HCT116 (cell line): ENCODE measurements at regions not wholly inside any gene's neighbourhood (a gene's known extent, or its start where the extent isn't known, plus 50 kb on each side); places are given as distances from the start of the nearest gene placed in this dataset.

Experiments
- ATAC-seq: fragments of 200-7000 bp; cut with Tn5 transposase; 2 replicates; pipeline ENCODE4 v1.9.1; 2020; ENCODE audit warnings: mild to moderate bottlenecking, moderate library complexity
- BruUV-seq: library from RNA; stranded (reverse); fragments of 400-500 nt; replicated peaks from 2 replicates; lab custom pipeline; 2021; lab: Mats Ljungman, UMichigan
- CTCF ChIA-PET: fragments of 300-600 bp; sonication (Branson Sonifier 250); formaldehyde crosslinking; loops from one replicate; lab custom pipeline; 2021; ENCODE audit warnings: antibody characterized with exemption; lab: Charles Lee
- POLR2A ChIA-PET: fragments of 300-600, 350-600 bp; sonication (Branson Sonifier 250); formaldehyde crosslinking; loops from one replicate; lab custom pipeline; 2021; ENCODE audit warnings: antibody characterized with exemption; lab: Charles Lee
- RAD21 ChIA-PET, 2 experiments: fragments of 300-600 bp; sonication (Branson Sonifier 250); formaldehyde crosslinking; loops; one replicate each; lab custom pipeline; 2023; ENCODE audit warnings: low total read pairs in 2 of 2; ENCODE audit not compliant: uncharacterized antibody in 2 of 2, unreplicated experiment in 2 of 2, low non-redundant PET in 1 of 2; lab: Charles Lee
- DNase-seq: peaks from one replicate; pipeline ENCODE4 v3.0.0-alpha.2; 2010; ENCODE audit warnings: low read depth, low spot score
- H2AFZ ChIP-seq: fragments of 200-600 bp; shearing (Covaris generic), sonication (generic); 2 replicates; pipeline ENCODE4 v1.6.1; 2017; ENCODE audit warnings: low read depth, mixed run types, mixed read lengths, antibody characterized with exemption, low read length; ENCODE audit not compliant: poor library complexity, severe bottlenecking
- H3K27ac ChIP-seq: 2 replicates; pipeline ENCODE4 v1.5.1; 2012; ENCODE audit warnings: low read depth, low read length
- H3K27me3 ChIP-seq: fragments of 200-600 bp; sonication (generic); 2 replicates; pipeline ENCODE4 v1.6.1; 2016; ENCODE audit warnings: mixed run types, low read length, mixed read lengths; ENCODE audit not compliant: insufficient read depth
- H3K36me3 ChIP-seq, 2 experiments: fragments of 200-500 bp in 1 of 2; fragments of 200-600 bp in 1 of 2; sonication (Bioruptor generic) in 1 of 2; sonication (generic) in 1 of 2; 2 replicates each; pipeline versions ENCODE4 v1.5.1 to v1.6.1; 2014 to 2016; ENCODE audit warnings: low read length in 2 of 2, inconsistent platforms in 1 of 2, mixed read lengths in 1 of 2, mixed run types in 1 of 2; ENCODE audit not compliant: insufficient read depth in 2 of 2, control insufficient read depth in 1 of 2
- H3K4me1 ChIP-seq, 2 experiments: fragments of 200-600 bp in 1 of 2; sonication (generic) in 1 of 2; 2 replicates each; pipeline versions ENCODE4 v1.5.1 to v1.6.1; 2012 to 2017; ENCODE audit warnings: low read length in 2 of 2, inconsistent platforms in 1 of 2, mild to moderate bottlenecking in 1 of 2, mixed read lengths in 1 of 2, mixed run types in 1 of 2, moderate library complexity in 1 of 2; ENCODE audit not compliant: insufficient read depth in 2 of 2, control insufficient read depth in 1 of 2
- H3K4me2 ChIP-seq: fragments of 200-600 bp; sonication (generic); 2 replicates; pipeline ENCODE4 v1.6.1; 2017; ENCODE audit warnings: mixed run types, low read length, mixed read lengths
- H3K4me3 ChIP-seq, 2 experiments: fragments of 200-600 bp in 1 of 2; sonication (generic) in 1 of 2; replicated peaks in 1 of 2; 2 replicates each; pipeline ENCODE4 v1.5.1; 2011 to 2016; ENCODE audit warnings: low read length in 2 of 2, control low read depth in 1 of 2, low read depth in 1 of 2, mild to moderate bottlenecking in 1 of 2, mixed read lengths in 1 of 2, mixed run types in 1 of 2
- H3K79me2 ChIP-seq: fragments of 200-600 bp; sonication (generic); 2 replicates; pipeline ENCODE4 v1.6.1; 2017; ENCODE audit warnings: mild to moderate bottlenecking, mixed run types, low read length, moderate library complexity, mixed read lengths; ENCODE audit not compliant: insufficient read depth
- H3K9ac ChIP-seq: fragments of 200-600 bp; sonication (generic); 2 replicates; pipeline ENCODE4 v1.6.1; 2016; ENCODE audit warnings: low read length, mixed read lengths
- H3K9me2 ChIP-seq: fragments of 200-600 bp; sonication (generic), shearing (Covaris generic); 2 replicates; pipeline ENCODE4 v1.6.1; 2017; ENCODE audit warnings: mixed run types, mild to moderate bottlenecking, moderate library complexity; ENCODE audit not compliant: insufficient read depth
- H3K9me3 ChIP-seq, 2 experiments: fragments of 200-500 bp in 1 of 2; fragments of 200-600 bp in 1 of 2; sonication (Bioruptor generic) in 1 of 2; sonication (generic) in 1 of 2; 2 replicates each; pipeline ENCODE4 v1.6.1; 2014 to 2017; ENCODE audit warnings: low read length in 2 of 2, mixed read lengths in 2 of 2, inconsistent platforms in 1 of 2, low read depth in 1 of 2, mild to moderate bottlenecking in 1 of 2, mixed run types in 1 of 2, moderate library complexity in 1 of 2; ENCODE audit not compliant: control insufficient read depth in 1 of 2, insufficient read depth in 1 of 2
- H4K20me1 ChIP-seq: fragments of 200-600 bp; sonication (generic), shearing (Covaris generic); 2 replicates; pipeline ENCODE4 v1.6.1; 2017; ENCODE audit warnings: mixed run types, mild to moderate bottlenecking, moderate library complexity; ENCODE audit not compliant: insufficient read depth
- CBX3 ChIP-seq: IDR thresholded peaks from 2 replicates; pipeline ENCODE4 v1.6.1; 2012; ENCODE audit warnings: low read depth
- CEBPB ChIP-seq: IDR thresholded peaks from 2 replicates; pipeline ENCODE4 v1.6.1; 2012; ENCODE audit warnings: low read depth
- EGR1 ChIP-seq: IDR thresholded peaks from 2 replicates; pipeline ENCODE4 v1.6.1; 2012; ENCODE audit warnings: low read depth
- MAX ChIP-seq: IDR thresholded peaks from 2 replicates; pipeline ENCODE4 v1.6.1; 2012
- POLR2AphosphoS5 ChIP-seq: IDR thresholded peaks from 2 replicates; pipeline ENCODE4 v1.6.1; 2011; ENCODE audit warnings: mild to moderate bottlenecking, low read depth, low read length, moderate library complexity
- SP1 ChIP-seq: IDR thresholded peaks from 2 replicates; pipeline ENCODE4 v1.6.1; 2012; ENCODE audit warnings: low read depth
- YY1 ChIP-seq: IDR thresholded peaks from 2 replicates; pipeline ENCODE4 v1.6.1; 2011; ENCODE audit warnings: low read length, low read depth, moderate library complexity, mild to moderate bottlenecking; ENCODE audit not compliant: insufficient replicate concordance; ENCODE audit errors: extremely low read depth
- ZBTB33 ChIP-seq: IDR thresholded peaks from 2 replicates; pipeline ENCODE4 v1.6.1; 2011; ENCODE audit warnings: mild to moderate bottlenecking, low read length, moderate library complexity; ENCODE audit not compliant: insufficient replicate concordance; ENCODE audit errors: extremely low read depth
- ZFX ChIP-seq: fragments of 450-650 bp; IDR thresholded peaks from 2 replicates; pipeline ENCODE4 v1.6.1; 2017
- ZNF274 ChIP-seq: fragments of 200-500 bp; sonication (Bioruptor generic); IDR thresholded peaks from 2 replicates; pipeline ENCODE4 v1.6.1; 2014; ENCODE audit warnings: mild to moderate bottlenecking, low read depth, low read length, inconsistent platforms
- intact Hi-C: fragments of 100-400 bp; cut with micrococcal nuclease; formaldehyde crosslinking; loops from 2 replicates; pipeline ENCODE4 v1.10.0; 2022
- TF ChIP-seq, protein P1 (sequence below), 3 experiments: fragments of 200-600 bp in 1 of 3; sonication (generic) in 1 of 3; IDR thresholded peaks in 2 of 3; conservative IDR thresholded peaks in 1 of 3; 2 replicates each; pipeline ENCODE4 v1.5.1; 2012 to 2017; ENCODE audit warnings: low read depth in 2 of 3, low read length in 2 of 3, antibody characterized with exemption in 1 of 3, borderline replicate concordance in 1 of 3, control low read depth in 1 of 3, mild to moderate bottlenecking in 1 of 3, mixed read lengths in 1 of 3, mixed run types in 1 of 3, moderate library complexity in 1 of 3; ENCODE audit not compliant: insufficient read depth in 1 of 3

- Histone ChIP-seq H2AFZ (no peak overlapping the region), H3K9me3 (no peaks in the 10 kb centered on the region), H3K4me1 (peaks cover 13 to 28% of the 10 kb centered on the region in 2 experiments), H3K9ac (no peak overlapping the region), H3K27ac (no peak overlapping the region), H3K27me3 (no peaks in the 10 kb centered on the region), H3K4me2 (no peak overlapping the region), H4K20me1 (no peaks in the 10 kb centered on the region), H3K9me2 (no peaks in the 10 kb centered on the region), H3K4me3 (no peak overlapping the region), H3K79me2 (no peaks in the 10 kb centered on the region), H3K36me3 (no peaks in the 10 kb centered on the region)
- TF ChIP-seq ZNF274 (no peak), CBX3 (no peak), CEBPB (no peak), EGR1 (no peak), YY1 (no peak), POLR2AphosphoS5 (no peak), ZBTB33 (no peak), ZFX (no peak), SP1 (no peak), MAX (no peak)
- TF ChIP-seq, protein P1, sequence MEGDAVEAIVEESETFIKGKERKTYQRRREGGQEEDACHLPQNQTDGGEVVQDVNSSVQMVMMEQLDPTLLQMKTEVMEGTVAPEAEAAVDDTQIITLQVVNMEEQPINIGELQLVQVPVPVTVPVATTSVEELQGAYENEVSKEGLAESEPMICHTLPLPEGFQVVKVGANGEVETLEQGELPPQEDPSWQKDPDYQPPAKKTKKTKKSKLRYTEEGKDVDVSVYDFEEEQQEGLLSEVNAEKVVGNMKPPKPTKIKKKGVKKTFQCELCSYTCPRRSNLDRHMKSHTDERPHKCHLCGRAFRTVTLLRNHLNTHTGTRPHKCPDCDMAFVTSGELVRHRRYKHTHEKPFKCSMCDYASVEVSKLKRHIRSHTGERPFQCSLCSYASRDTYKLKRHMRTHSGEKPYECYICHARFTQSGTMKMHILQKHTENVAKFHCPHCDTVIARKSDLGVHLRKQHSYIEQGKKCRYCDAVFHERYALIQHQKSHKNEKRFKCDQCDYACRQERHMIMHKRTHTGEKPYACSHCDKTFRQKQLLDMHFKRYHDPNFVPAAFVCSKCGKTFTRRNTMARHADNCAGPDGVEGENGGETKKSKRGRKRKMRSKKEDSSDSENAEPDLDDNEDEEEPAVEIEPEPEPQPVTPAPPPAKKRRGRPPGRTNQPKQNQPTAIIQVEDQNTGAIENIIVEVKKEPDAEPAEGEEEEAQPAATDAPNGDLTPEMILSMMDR (IDR thresholded peaks at IDR 0.05 in 2 of 3, conservative IDR thresholded peaks at IDR 0.05 in 1 of 3; ENCODE audit: borderline replicate concordance in 1 of 3, insufficient read depth in 1 of 3, low read depth in 2 of 3, low read length in 2 of 3), result no peak
- DNase-seq, result no peak
- ATAC-seq, result no peak
- intact Hi-C loops, result no loop called here
- ChIA-PET RAD21 (no interaction called here), CTCF (no interaction called here), POLR2A (no interaction called here)
- no TSS peak for BruUV-seq
Measured at GRCh38 chr4:19735012-19735411, 516.7 kb upstream of the SLIT2 start.
